SK-MEL-5 (cell line): ENCODE measurements at regions not wholly inside any gene's neighbourhood (a gene's known extent, or its start where the extent isn't known, plus 50 kb on each side); places are given as distances from the start of the nearest gene placed in this dataset.

ENCODE experiments used
- DNase-seq: peaks from one replicate; pipeline ENCODE4 v3.0.0-alpha.2; 2016; ENCODE audit warnings: low read depth, low spot score
- in situ Hi-C: cut with HindIII; loops from 2 replicates; pipeline ENCODE4 v1.10.0; 2016; ENCODE audit warnings: low sequenced_read_pairs, high pct_unique_total_duplicates, low pct_unique_long_range_greater_than_20kb

- peak; percentile 9 for DNase-seq
- in situ Hi-C loops, result no loop called here
Measured at GRCh38 chr14:95979339-95980042, 59.7 kb upstream of the C14orf132 start.

- in situ Hi-C loops, result no loop called here
- DNase-seq, result no peak
Measured at GRCh38 chr14:95980402-95980801, 58.8 kb upstream of the C14orf132 start.

- in situ Hi-C loops, result no loop called here
- no peak for DNase-seq
Measured at GRCh38 chr14:95981965-95982364, 57.2 kb upstream of the C14orf132 start.

GRCh38 chr14:95984206-95984605 lies 55.0 kb upstream of the C14orf132 start:
- in situ Hi-C loops, result no loop called here
- DNase-seq, result no peak
